ENCODE measurements at regions not wholly inside any gene's neighbourhood (a gene's known extent, or its start where the extent isn't known, plus 50 kb on each side); places are given as distances from the start of the nearest gene placed in this dataset.

DNA sequence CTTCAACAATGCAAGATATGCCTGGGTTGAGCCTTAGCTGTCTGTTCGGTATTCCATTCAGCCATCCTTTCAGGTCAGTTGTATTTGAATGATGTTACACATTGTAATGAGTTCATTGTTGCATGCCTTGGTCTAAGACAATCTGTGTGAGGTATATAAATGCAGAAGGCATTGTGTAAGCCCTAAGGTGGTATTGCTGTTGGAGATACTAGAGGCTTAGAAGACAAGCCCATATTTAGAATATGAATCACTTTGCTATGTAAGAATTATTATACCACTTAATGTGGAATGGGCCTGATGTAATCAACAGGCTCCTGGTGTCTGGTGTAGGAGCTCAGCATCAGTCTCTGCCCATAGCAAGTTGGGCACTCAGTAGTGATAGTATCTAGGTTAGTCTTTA lies 473.4 kb upstream of the GNPDA2 start:
- no peak overlapping the region for H3K4me2 ChIP-seq
- no peaks in the 10 kb centered on the region for H4K20me1 ChIP-seq
- TF ChIP-seq Cebpa-rat (IDR thresholded peaks at IDR 0.05): no peak
- H3K36me3 ChIP-seq: no peaks in the 10 kb centered on the region
- H3K27me3 ChIP-seq: no peaks in the 10 kb centered on the region
- no peaks in the 10 kb centered on the region for H3K9me3 ChIP-seq
- no peak overlapping the region for H3K27ac ChIP-seq
- H3K4me3 ChIP-seq: no peak overlapping the region
- H3K9ac ChIP-seq: no peak overlapping the region
- no peaks in the 10 kb centered on the region for H3K4me1 ChIP-seq

DNA sequence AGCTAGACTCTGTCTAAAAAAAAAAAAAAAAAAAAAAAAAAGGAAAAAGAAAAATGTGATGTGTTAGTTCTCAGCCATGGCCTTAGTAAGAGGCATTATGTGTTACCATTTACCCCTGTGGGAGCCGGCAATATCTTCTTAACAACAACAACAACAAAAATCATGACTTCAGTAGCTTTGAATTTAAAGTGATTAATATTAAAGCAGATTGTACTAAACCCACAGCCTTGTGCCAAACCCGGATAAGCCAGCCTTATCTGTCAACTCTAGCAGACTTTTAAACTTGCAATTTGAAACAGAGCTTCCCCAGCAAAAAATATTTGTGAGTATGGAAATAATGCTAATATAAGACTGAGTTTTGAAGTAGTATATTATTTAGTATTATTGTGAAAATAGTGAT lies 462.1 kb upstream of the GNPDA2 start:
- H3K4me2 ChIP-seq: no peak overlapping the region
- H3K27ac ChIP-seq: no peak overlapping the region
- no peak overlapping the region for H3K9ac ChIP-seq
- H3K4me3 ChIP-seq: no peak overlapping the region
- TF ChIP-seq Cebpa-rat (IDR thresholded peaks at IDR 0.05): no peak
- H3K4me1 ChIP-seq: no peaks in the 10 kb centered on the region
- no peaks in the 10 kb centered on the region for H3K27me3 ChIP-seq
- H4K20me1 ChIP-seq: no peaks in the 10 kb centered on the region
- no peaks in the 10 kb centered on the region for H3K9me3 ChIP-seq
- H3K36me3 ChIP-seq: no peaks in the 10 kb centered on the region

DNA sequence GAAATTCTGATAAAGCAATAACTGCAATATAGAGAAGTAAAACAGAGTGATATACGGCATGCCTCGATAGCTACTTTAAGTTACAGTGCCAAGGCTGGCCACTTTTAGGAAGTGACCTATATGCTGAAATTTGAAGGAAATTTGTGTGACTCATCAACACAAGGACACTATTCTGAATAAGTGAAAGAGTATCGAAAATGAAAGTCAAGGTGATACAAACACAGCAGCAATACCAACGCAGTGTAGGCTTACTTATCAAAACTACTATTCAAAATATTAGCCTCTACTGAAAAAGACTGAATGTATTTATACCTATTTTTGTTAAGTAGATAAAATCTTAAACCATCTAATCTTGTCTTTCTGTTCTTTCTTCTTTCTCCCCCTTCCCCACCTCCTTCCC lies 459.9 kb upstream of the GNPDA2 start:
- no peak overlapping the region for H3K4me2 ChIP-seq
- no peak overlapping the region for H3K9ac ChIP-seq
- H3K27me3 ChIP-seq: no peaks in the 10 kb centered on the region
- no peaks in the 10 kb centered on the region for H3K36me3 ChIP-seq
- TF ChIP-seq Cebpa-rat (IDR thresholded peaks at IDR 0.05): no peak
- H3K4me1 ChIP-seq: no peaks in the 10 kb centered on the region
- H3K27ac ChIP-seq: no peak overlapping the region
- H3K9me3 ChIP-seq: no peaks in the 10 kb centered on the region
- H3K4me3 ChIP-seq: no peak overlapping the region
- no peaks in the 10 kb centered on the region for H4K20me1 ChIP-seq

DNA sequence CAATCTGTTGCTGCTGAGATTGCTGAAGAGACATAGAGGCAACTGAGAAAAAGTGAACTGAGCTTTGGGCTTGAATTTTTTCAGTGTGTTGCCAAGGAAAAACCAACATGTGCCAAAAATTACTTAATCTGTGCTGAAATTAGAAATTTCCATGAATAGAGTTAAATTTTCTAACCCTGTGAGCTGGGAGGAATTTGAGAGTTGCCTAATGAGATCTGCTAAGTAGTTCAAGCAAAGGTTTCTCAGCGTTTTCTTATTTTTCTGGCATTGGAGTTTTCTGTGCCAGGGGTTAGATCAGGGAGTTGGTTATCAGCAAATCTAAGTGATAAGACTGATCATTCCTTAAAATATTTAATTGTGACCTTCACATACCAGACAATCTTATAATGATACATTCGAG lies 457.5 kb upstream of the GNPDA2 start:
- no peak for TF ChIP-seq Cebpa-rat (IDR thresholded peaks at IDR 0.05)
- H3K9ac ChIP-seq: no peak overlapping the region
- H3K27me3 ChIP-seq: no peaks in the 10 kb centered on the region
- H3K4me1 ChIP-seq: no peaks in the 10 kb centered on the region
- no peak overlapping the region for H3K4me3 ChIP-seq
- no peaks in the 10 kb centered on the region for H3K36me3 ChIP-seq
- H3K4me2 ChIP-seq: no peak overlapping the region
- no peaks in the 10 kb centered on the region for H3K9me3 ChIP-seq
- no peaks in the 10 kb centered on the region for H4K20me1 ChIP-seq
- H3K27ac ChIP-seq: no peak overlapping the region

DNA sequence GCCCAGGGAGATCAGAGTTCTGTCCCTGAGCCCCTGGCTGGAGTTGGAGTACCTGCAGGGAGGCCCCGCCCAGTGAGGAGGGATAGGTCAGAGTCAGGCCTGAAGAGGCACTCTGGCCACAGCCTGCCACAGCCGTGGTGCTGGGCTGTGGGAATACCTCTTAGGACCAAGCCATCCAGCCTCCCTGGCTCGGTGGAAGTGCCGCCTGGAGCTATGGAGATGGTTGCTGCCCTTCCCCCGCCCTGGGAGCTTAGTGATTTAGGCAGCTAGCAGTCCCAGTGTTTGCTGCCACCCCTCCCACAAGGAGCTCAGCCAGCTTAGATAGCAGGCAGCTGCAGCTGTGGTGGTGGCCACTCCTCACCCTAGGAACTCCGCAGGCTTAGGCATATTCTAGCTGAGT lies 446.3 kb upstream of the GNPDA2 start:
- no peak overlapping the region for H3K4me2 ChIP-seq
- 0 out of 2 replicates have a peak, but pooled peaks cover 3% of the 10 kb centered on the region for H3K9me3 ChIP-seq
- no peaks in the 10 kb centered on the region for H3K4me1 ChIP-seq
- H3K27ac ChIP-seq: no peak overlapping the region
- no peak overlapping the region for H3K4me3 ChIP-seq
- H4K20me1 ChIP-seq: no peaks in the 10 kb centered on the region
- TF ChIP-seq Cebpa-rat (IDR thresholded peaks at IDR 0.05): no peak
- H3K9ac ChIP-seq: no peak overlapping the region
- no peaks in the 10 kb centered on the region for H3K27me3 ChIP-seq
- no peaks in the 10 kb centered on the region for H3K36me3 ChIP-seq

DNA sequence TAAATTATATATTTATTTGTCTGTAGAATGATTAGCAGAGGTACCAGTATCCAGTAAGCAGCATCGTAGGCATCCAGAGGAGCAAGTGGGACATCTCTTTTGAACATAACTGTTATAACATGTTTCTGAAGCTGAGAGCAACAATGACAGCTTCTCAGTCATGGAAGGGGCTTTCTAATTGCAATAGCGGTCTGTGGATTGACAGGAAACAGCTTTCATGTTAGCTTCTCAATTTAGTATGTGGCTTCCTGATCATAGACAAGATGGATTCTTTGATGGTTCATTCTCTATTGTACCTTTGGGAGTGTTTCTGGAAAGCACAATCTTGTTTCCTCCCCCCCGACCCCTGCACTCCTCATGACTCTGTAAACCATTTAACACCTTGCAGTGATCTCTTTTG lies 434.6 kb upstream of the GNPDA2 start:
- no peaks in the 10 kb centered on the region for H3K9me3 ChIP-seq
- TF ChIP-seq Cebpa-rat (IDR thresholded peaks at IDR 0.05): no peak
- no peaks in the 10 kb centered on the region for H4K20me1 ChIP-seq
- peaks cover 22% of the 10 kb centered on the region for H3K4me1 ChIP-seq
- H3K36me3 ChIP-seq: no peaks in the 10 kb centered on the region
- no peak overlapping the region for H3K4me3 ChIP-seq
- H3K4me2 ChIP-seq: peak overlapping the region; percentile 59
- no peak overlapping the region for H3K9ac ChIP-seq
- H3K27me3 ChIP-seq: no peaks in the 10 kb centered on the region
- no peak overlapping the region for H3K27ac ChIP-seq

DNA sequence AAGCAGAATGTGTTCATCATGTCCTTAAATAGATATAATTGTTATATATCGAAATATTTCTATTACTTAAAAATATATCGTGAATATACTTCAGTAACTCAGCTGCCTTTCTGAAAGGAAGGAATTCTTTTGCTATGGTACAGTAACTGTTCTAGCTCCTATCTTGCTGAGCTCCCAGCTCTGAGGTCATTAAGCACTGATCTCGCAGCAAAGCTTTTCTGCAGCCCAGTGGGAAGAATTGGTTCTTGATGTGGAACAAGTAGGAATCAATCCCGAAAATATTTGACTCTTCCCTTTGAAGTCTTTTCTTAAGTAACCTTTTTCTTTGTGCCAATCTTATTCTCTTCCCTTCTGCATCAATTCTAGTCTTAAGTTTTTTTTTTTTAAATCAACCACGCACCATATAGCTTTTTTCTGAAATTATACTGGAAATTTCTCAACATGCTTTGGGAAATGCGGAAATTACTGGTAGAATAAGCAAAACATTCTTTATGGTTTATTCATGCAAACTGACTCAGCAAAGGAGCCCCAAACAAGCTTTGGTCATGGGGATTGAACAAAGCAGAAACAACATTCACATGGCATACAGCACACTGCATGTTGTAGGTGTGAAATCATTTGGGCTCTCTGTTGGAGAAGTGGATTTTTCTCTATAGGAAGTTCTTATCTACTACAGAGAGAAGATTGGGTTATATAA lies 428.9 kb upstream of the GNPDA2 start:
- Histone ChIP-seq H3K4me3 (no peak overlapping the region), H3K27ac (no peak overlapping the region), H3K9ac (no peak overlapping the region), H4K20me1 (no peaks in the 10 kb centered on the region), H3K9me3 (no peaks in the 10 kb centered on the region), H3K4me2 (no peak overlapping the region), H3K36me3 (no peaks in the 10 kb centered on the region), H3K27me3 (no peaks in the 10 kb centered on the region), H3K4me1 (no peaks in the 10 kb centered on the region)
- no peak for TF ChIP-seq Cebpa-rat (IDR thresholded peaks at IDR 0.05)

DNA sequence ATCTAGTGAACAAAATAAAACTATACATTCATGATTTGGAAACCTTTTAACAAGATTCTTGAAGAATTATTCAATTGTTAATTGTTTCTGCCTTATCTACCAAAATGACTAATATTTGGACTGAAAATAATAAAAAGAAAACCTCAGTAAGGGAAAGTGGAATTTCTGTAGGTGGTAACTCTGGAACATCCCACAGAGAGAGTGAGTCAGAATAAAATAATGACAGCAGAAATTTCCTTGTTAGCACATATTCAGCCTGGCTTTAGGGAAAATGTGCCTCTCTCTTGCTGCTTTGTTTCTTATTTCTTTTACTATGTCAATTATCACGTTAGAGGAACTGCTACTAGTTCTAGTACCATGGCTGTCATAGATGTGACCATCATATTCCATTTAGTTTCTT lies 421.5 kb upstream of the GNPDA2 start:
- Histone ChIP-seq H3K27me3 (no peaks in the 10 kb centered on the region), H3K27ac (no peak overlapping the region), H3K4me2 (no peak overlapping the region), H3K9ac (no peak overlapping the region), H3K9me3 (no peaks in the 10 kb centered on the region), H3K4me1 (no peaks in the 10 kb centered on the region), H3K36me3 (no peaks in the 10 kb centered on the region), H3K4me3 (no peak overlapping the region), H4K20me1 (no peaks in the 10 kb centered on the region)
- no peak for TF ChIP-seq Cebpa-rat (IDR thresholded peaks at IDR 0.05)

DNA sequence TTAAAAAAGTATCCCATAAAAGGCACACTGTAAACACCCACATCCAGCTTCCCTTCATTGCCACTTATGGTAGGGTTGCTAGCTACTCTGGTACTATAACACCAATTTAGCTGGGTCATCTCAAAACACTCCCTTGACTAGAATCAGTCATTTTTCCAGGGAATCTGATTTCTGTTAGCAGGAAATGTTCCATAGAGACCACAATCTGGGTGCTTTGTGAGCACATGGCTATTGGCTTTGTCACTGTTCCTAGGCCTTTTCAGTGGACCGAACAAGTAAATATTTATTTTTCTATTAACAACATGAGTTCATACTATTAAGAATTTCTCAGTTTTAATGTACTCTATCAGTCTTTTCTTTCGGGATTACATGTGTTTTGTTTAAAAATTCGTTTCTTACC lies 404.7 kb upstream of the GNPDA2 start:
- no peaks in the 10 kb centered on the region for H4K20me1 ChIP-seq
- no peak overlapping the region for H3K4me3 ChIP-seq
- no peak overlapping the region for H3K27ac ChIP-seq
- no peak overlapping the region for H3K9ac ChIP-seq
- H3K4me2 ChIP-seq: no peak overlapping the region
- no peaks in the 10 kb centered on the region for H3K36me3 ChIP-seq
- H3K27me3 ChIP-seq: no peaks in the 10 kb centered on the region
- no peaks in the 10 kb centered on the region for H3K4me1 ChIP-seq
- H3K9me3 ChIP-seq: peaks cover 4% of the 10 kb centered on the region; the same call in 1 of the 2 replicates
- no peak for TF ChIP-seq Cebpa-rat (IDR thresholded peaks at IDR 0.05)

DNA sequence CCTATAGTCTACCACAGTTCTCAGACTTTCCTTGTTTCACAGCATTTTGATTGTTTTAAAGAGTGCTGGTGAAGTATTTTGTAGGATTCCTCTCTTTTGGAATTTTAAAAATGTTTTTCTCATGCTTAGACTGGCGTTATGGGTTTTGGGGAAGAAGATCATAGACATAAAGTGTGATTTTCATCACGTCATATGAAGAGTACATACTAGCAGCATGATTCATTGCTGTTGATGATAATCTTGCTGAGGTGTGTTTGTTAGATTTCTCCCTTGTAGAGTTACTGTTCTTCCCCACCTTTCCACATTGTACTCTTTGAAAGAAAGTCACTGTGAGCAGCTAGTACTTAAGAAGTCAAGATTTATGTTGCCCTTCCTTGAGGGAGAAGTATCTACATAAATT lies 396.1 kb upstream of the GNPDA2 start:
- TF ChIP-seq Cebpa-rat (IDR thresholded peaks at IDR 0.05): no peak
- Histone ChIP-seq H3K36me3 (no peaks in the 10 kb centered on the region), H3K27ac (no peak overlapping the region)

More for the DNA sequence above, 396.1 kb upstream of the GNPDA2 start:
- H3K4me2 ChIP-seq: no peak overlapping the region
- no peaks in the 10 kb centered on the region for H4K20me1 ChIP-seq
- H3K4me3 ChIP-seq: no peak overlapping the region
- H3K4me1 ChIP-seq: no peaks in the 10 kb centered on the region
- no peaks in the 10 kb centered on the region for H3K9me3 ChIP-seq
- no peak overlapping the region for H3K9ac ChIP-seq
- H3K27me3 ChIP-seq: no peaks in the 10 kb centered on the region
